Heart left ventricle (tissue), 16 donors: ENCODE measurements at regions not wholly inside any gene's neighbourhood (a gene's known extent, or its start where the extent isn't known, plus 50 kb on each side); places are given as distances from the start of the nearest gene placed in this dataset.

ENCODE experiments used
- ATAC-seq, 4 donors: fragments of 200-7000 bp; cut with Tn5 transposase; one replicate each; pipeline ENCODE4 v1.9.1; 2020 to 2022; ENCODE audit warnings: moderate library complexity in 4 of 4, mild to moderate bottlenecking in 3 of 4, moderate number of reproducible peaks in 1 of 4
- DNase-seq, 5 donors: peaks; one replicate each; pipeline ENCODE4 v3.0.0-alpha.2; 2020
- H3K27ac ChIP-seq, 12 donors: fragments of 200-600 bp; sonication (generic) in 4 of 12; one replicate each; pipeline versions ENCODE4 v1.5.0 to v1.8.0; 2016 to 2022; ENCODE audit warnings: mild to moderate bottlenecking in 2 of 12
- H3K27me3 ChIP-seq, 9 donors: fragments of 200-600 bp; sonication (generic) in 2 of 9; one replicate each; pipeline versions ENCODE4 v1.5.1 to v1.8.0; 2016 to 2022; ENCODE audit warnings: mild to moderate bottlenecking in 3 of 9
- H3K36me3 ChIP-seq, 9 donors: fragments of 200-600 bp; sonication (generic) in 2 of 9; one replicate each; pipeline versions ENCODE4 v1.5.0 to v1.8.0; 2018 to 2022; ENCODE audit warnings: mild to moderate bottlenecking in 2 of 9
- H3K4me1 ChIP-seq, 12 donors: fragments of 200-600 bp; sonication (generic) in 4 of 12; one replicate each; pipeline versions ENCODE4 v1.5.0 to v1.8.0; 2016 to 2022; ENCODE audit warnings: mild to moderate bottlenecking in 3 of 12
- H3K4me3 ChIP-seq, 12 donors: fragments of 200-600 bp; sonication (generic) in 4 of 12; one replicate each; pipeline versions ENCODE4 v1.5.0 to v1.8.0; 2017 to 2022; ENCODE audit warnings: mild to moderate bottlenecking in 9 of 12, moderate library complexity in 4 of 12
- H3K9me3 ChIP-seq, 12 donors: fragments of 200-600 bp; sonication (generic) in 4 of 12; one replicate each; pipeline versions ENCODE4 v1.5.0 to v1.8.0; 2016 to 2022; ENCODE audit warnings: mild to moderate bottlenecking in 1 of 12
- POLR2A ChIP-seq, 2 donors: fragments of 450-650 bp; IDR thresholded peaks; one replicate each; pipeline ENCODE4 v1.6.1; 2017; ENCODE audit warnings: antibody characterized with exemption in 2 of 2, mild to moderate bottlenecking in 2 of 2, moderate library complexity in 2 of 2
- WGBS, 4 donors: extraction: QIAGEN DNeasy Blood & Tissue Kit in 2 of 4; methylation state at CpG; one replicate each; pipeline versions ENCODE4 v1.1.5 to v1.1.7; 2013 to 2018; 5-methylcytosine and 5-hydroxymethylcytosine counted together
- intact Hi-C, 10 donors: fragments of 100-400 bp; cut with DNase I; formaldehyde crosslinking; loops; one replicate each; pipeline versions ENCODE4 v1.11.1 to v1.14.2; 2022
- TF ChIP-seq, protein P1 (sequence below), 12 donors: fragments of 200-600 bp; sonication (generic) in 4 of 12; IDR thresholded peaks; one replicate each; pipeline versions ENCODE4 v1.5.0 to v1.8.0; 2018 to 2022; ENCODE audit warnings: antibody characterized with exemption in 12 of 12, mild to moderate bottlenecking in 5 of 12
- donor health status: ischemic (EF 13 %, LVEDD 7.1; RV severe dilation, severe dysfunction).
- donor health status: healthy with polysubstance abuse.
- donor health status: DM: no; HTN: yes; CAD: no.
- donor health status: DM: no; HTN: no; CAD: no.
- donor health status: ischemic (EF 25% LVEDD 6.9; RV normal size, moderate dysfunction).
- donor health status: ischemic (EF 25% LVEDD 5.7; RV mildly dilated, moderate dysfunction).
- donor health status: healthy.
- donor health status: DM: yes; HTN: yes; CAD: no.
- donor health status: ischemic (EF 35%, LVEDD 5.7; RV mildly dilated, moderate dysfunction).
- donor health status: nonischemic (EF 11% LVEDD 7.7; RV severe dilation, severe dysfunction).
- donor health status: DM: yes; HTN: yes; CAD: no.
- donor health status: PGD.
- donor health status: ischemic (EF 29% LVEDD 5.4; RV normal size, mild dysfunction).
- donor health status: nonischemic (EF 23%, LVEDD 6.1; RV moderate dilation, normal function).

- H3K9me3 ChIP-seq: no peaks in the 10 kb centered on the region
- no peak for TF ChIP-seq POLR2A (IDR thresholded peaks at IDR 0.05)
- TF ChIP-seq, protein P1, sequence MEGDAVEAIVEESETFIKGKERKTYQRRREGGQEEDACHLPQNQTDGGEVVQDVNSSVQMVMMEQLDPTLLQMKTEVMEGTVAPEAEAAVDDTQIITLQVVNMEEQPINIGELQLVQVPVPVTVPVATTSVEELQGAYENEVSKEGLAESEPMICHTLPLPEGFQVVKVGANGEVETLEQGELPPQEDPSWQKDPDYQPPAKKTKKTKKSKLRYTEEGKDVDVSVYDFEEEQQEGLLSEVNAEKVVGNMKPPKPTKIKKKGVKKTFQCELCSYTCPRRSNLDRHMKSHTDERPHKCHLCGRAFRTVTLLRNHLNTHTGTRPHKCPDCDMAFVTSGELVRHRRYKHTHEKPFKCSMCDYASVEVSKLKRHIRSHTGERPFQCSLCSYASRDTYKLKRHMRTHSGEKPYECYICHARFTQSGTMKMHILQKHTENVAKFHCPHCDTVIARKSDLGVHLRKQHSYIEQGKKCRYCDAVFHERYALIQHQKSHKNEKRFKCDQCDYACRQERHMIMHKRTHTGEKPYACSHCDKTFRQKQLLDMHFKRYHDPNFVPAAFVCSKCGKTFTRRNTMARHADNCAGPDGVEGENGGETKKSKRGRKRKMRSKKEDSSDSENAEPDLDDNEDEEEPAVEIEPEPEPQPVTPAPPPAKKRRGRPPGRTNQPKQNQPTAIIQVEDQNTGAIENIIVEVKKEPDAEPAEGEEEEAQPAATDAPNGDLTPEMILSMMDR (IDR thresholded peaks at IDR 0.05): no peak
- no peaks in the 10 kb centered on the region for H3K36me3 ChIP-seq
- H3K4me3 ChIP-seq: no peak overlapping the region
- H3K4me1 ChIP-seq: peaks cover 0 to 17% (median 10%) of the 10 kb centered on the region in 12 donors
- H3K27me3 ChIP-seq: peaks cover 0 to 4% (median 0%) of the 10 kb centered on the region in 9 donors
- ATAC-seq (no peak), DNase-seq (no peak)
- no peak overlapping the region for H3K27ac ChIP-seq
- intact Hi-C loops: loop anchor here in 9 of 10 donors (10.0 kb wide), 8 partner anchors 245 to 925 kb away; no protein-coding TSS in a partner anchor
Observed at GRCh38 chr19:30659638-30660037, 287.5 kb downstream of the ZNF536 start.

GRCh38 chr19:30656520-30657100 is 284.4 kb downstream of the ZNF536 start:
- intact Hi-C loops: loop anchor here in 9 of 10 donors (10.0 kb wide), 8 partner anchors 242 to 922 kb away; no protein-coding TSS in a partner anchor
- ATAC-seq (peak in 3 of 4 donors; percentile 10 to 53 (median 41)), DNase-seq (no peak)
- Histone ChIP-seq H3K4me3 (no peak overlapping the region), H3K4me1 (no peaks in the 10 kb centered on the region), H3K36me3 (no peaks in the 10 kb centered on the region), H3K9me3 (no peaks in the 10 kb centered on the region), H3K27ac (no peak overlapping the region), H3K27me3 (peaks cover 0 to 18% (median 3%) of the 10 kb centered on the region in 9 donors)
- no peak for TF ChIP-seq POLR2A (IDR thresholded peaks at IDR 0.05)
- TF ChIP-seq, protein P1 (IDR thresholded peaks at IDR 0.05): no peak
- 68 to 83% (median 74%) methylated on average over 10 of the region's 10 CpGs for WGBS, 4 donors

DNA sequence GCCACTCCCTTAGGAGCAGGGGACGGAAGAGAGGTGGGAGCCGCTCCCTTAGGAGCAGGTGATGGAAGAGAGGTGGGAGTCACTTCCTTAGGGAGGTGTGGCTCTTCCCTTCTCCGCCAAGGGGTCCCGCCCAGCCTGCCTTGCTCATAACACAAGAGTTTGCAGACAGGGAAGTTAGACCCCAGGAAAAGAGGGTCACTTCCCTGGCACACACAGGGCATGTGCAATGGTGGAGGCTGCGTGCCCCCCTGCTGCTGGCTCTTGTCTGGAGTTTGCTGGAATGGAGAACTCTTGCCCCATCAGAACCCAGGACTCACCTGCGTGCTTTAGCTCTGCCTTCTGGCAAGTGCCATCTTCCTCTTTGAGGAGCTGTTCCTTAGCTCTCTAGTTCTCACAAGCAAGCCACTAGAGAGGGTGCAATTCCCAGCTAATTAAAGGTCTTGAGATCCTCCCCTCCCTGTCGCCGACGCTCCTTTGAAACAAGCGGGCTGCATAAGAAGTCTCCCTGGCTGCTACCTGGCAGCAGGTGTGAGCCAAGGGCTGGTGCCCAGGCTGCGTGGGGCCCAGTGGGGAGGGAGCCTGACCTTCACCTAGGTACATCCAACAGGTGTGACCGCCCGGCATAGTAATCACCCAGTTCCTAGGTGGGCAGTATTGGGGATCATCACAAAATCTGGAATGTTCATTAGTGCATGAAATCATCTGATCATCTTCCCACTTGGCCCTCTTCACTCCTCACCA is 281.6 kb downstream of the ZNF536 start:
- H3K36me3 ChIP-seq: no peaks in the 10 kb centered on the region
- intact Hi-C loops: loop anchor here (5.0 to 10.0 kb wide), 10 partner anchors 239 to 919 kb away; no protein-coding TSS in a partner anchor
- no peak overlapping the region for H3K4me3 ChIP-seq
- no peaks in the 10 kb centered on the region for H3K9me3 ChIP-seq
- 70 to 80% (median 79%) methylated on average over 13 of the region's 13 CpGs for WGBS, 4 donors
- H3K4me1 ChIP-seq: peaks cover 0 to 3% (median 0%) of the 10 kb centered on the region in 12 donors
- no peak for DNase-seq
- H3K27me3 ChIP-seq: peaks cover 0 to 41% (median 7%) of the 10 kb centered on the region in 9 donors
- ATAC-seq: no peak
- H3K27ac ChIP-seq: no peak overlapping the region
- TF ChIP-seq, protein P1 (IDR thresholded peaks at IDR 0.05): no peak
- no peak for TF ChIP-seq POLR2A (IDR thresholded peaks at IDR 0.05)

DNA sequence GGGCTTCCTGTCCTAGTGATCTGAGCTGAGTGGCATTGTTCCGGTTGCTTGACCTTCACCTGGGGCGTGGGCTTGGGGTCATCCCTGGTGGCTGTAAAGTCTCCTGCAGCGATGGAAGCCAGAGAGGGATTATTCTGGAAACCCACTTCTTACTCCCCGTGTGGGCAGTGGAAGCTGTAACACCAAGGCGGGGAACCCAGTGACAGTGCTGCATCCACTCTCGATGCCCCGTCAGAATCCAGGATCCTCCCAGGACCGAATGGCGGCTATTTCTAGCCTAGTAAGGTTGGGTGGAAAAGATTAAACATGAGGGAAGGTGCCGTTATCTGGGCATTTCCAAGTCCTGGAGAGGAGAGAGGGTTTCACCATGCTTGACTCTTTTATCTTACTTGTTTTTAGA is 280.6 kb downstream of the ZNF536 start:
- DNase-seq (no peak), ATAC-seq (no peak)
- Histone ChIP-seq H3K36me3 (no peaks in the 10 kb centered on the region), H3K27ac (no peak overlapping the region), H3K9me3 (no peaks in the 10 kb centered on the region), H3K27me3 (peaks cover 0 to 48% (median 11%) of the 10 kb centered on the region in 9 donors), H3K4me3 (no peak overlapping the region), H3K4me1 (peaks cover 0 to 3% (median 0%) of the 10 kb centered on the region in 12 donors)
- intact Hi-C loops: loop anchor here (5.0 to 10.0 kb wide), 10 partner anchors 238 to 918 kb away; no protein-coding TSS in a partner anchor
- 60 to 78% (median 72%) methylated on average over 10 of the region's 10 CpGs for WGBS, 4 donors
- TF ChIP-seq POLR2A (IDR thresholded peaks at IDR 0.05): no peak
